ENCODE measurements at regions not wholly inside any gene's neighbourhood (a gene's known extent, or its start where the extent isn't known, plus 50 kb on each side); places are given as distances from the start of the nearest gene placed in this dataset.

GRCh38 chrX:7385131-7385530 lies 237.2 kb upstream of the PUDP start:
- no peak for TF ChIP-seq CTCF (IDR thresholded peaks at IDR 0.05; ENCODE audit: low read depth, low read length, missing control alignments)
- in situ Hi-C loops (cut with HindIII; ENCODE audit: low sequenced_read_pairs), result no loop called here
- no peak overlapping the region for H3K4me3 ChIP-seq (ENCODE audit: low read depth, low read length)
- no peak for DNase-seq (ENCODE audit: low read depth)

DNA sequence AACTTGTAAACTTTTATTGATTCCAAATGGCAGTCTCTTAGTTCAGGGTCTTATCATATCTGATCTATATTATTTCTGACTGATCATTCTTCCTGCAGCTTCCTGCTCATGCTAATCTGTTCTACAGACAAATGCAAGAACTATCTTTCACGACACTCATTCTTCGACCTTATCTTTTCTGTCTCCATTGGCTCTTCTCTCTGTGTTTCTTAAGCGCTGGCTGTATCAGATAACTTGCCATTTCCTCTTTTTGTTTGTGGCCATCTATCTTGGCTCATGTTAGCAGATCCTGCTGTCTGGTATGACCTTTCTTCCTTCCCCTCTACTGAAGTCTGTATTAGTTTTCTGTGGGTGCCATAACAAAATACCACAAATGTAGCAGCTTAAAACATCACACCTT lies 230.5 kb upstream of the PUDP start:
- no peak overlapping the region for H3K4me3 ChIP-seq (ENCODE audit: low read depth, low read length)
- in situ Hi-C loops (cut with HindIII; ENCODE audit: low sequenced_read_pairs), result no loop called here
- no peak for TF ChIP-seq CTCF (IDR thresholded peaks at IDR 0.05; ENCODE audit: low read depth, low read length, missing control alignments)
- DNase-seq (ENCODE audit: low read depth), result no peak

DNA sequence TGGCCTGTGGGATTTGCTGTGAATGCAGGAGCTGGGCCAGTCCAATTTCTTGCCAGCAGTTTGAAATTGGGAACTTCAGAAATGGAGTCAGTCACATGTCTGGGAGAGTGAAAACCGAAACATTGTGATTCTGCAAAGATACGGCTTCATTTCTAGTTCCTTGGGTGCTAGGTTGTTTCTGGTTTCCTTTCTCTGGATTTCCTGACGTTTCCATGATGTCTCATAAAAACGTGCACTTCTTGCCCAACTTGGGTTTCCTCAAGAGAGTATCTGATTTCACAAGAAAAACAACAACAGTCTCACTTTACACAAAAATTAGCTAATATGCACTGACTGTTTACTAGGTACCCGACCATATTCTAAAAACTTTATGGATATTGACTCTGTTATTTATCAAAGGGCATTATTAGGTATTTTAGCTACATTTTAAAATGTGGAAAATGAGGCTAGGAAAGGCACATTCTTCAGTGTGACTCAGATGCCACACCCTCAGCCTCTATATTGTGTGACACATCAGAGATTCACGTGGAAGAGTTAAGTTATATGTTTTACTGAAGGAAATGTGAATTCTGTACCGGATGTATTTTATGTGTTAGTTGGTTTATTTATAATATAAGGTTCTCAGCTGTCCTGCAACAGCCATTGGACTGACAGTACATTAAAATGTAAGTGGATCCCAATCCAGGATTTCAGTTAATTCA lies 225.0 kb upstream of the PUDP start:
- H3K4me3 ChIP-seq (ENCODE audit: low read depth, low read length), result no peak overlapping the region
- in situ Hi-C loops (cut with HindIII; ENCODE audit: low sequenced_read_pairs), result no loop called here
- no peak for DNase-seq (ENCODE audit: low read depth)
- TF ChIP-seq CTCF (IDR thresholded peaks at IDR 0.05; ENCODE audit: low read depth, low read length, missing control alignments), result no peak

GRCh38 chrX:7362111-7362510 lies 214.2 kb upstream of the PUDP start:
- no peak for DNase-seq (ENCODE audit: low read depth)
- in situ Hi-C loops (cut with HindIII; ENCODE audit: low sequenced_read_pairs), result no loop called here
- no peak for TF ChIP-seq CTCF (IDR thresholded peaks at IDR 0.05; ENCODE audit: low read depth, low read length, missing control alignments)
- no peak overlapping the region for H3K4me3 ChIP-seq (ENCODE audit: low read depth, low read length)

- no peak for TF ChIP-seq CTCF (IDR thresholded peaks at IDR 0.05; ENCODE audit: low read depth, low read length, missing control alignments)
- DNase-seq (ENCODE audit: low read depth), result no peak
- H3K4me3 ChIP-seq (ENCODE audit: low read depth, low read length), result no peak overlapping the region
- in situ Hi-C loops (cut with HindIII; ENCODE audit: low sequenced_read_pairs), result no loop called here
These were observed 204.0 kb upstream of the PUDP start for GRCh38 chrX:7351926-7352325.

- TF ChIP-seq CTCF (IDR thresholded peaks at IDR 0.05; ENCODE audit: low read depth, low read length, missing control alignments), result no peak
- no peak overlapping the region for H3K4me3 ChIP-seq (ENCODE audit: low read depth, low read length)
- in situ Hi-C loops (cut with HindIII; ENCODE audit: low sequenced_read_pairs), result no loop called here
- DNase-seq (ENCODE audit: low read depth), result no peak
These were observed 199.5 kb upstream of the PUDP start for GRCh38 chrX:7347465-7347864.
